HG03159 (cell line): ENCODE measurements at regions not wholly inside any gene's neighbourhood (a gene's known extent, or its start where the extent isn't known, plus 50 kb on each side); places are given as distances from the start of the nearest gene placed in this dataset.
A peak's percentile ranks its signal among the peaks of the same experiment; 100 is the strongest.
"Not testable (repeated sequence)": the region's sequence is repeated elsewhere in the genome, so short reads cannot be mapped to it uniquely, and the experiment has no call there.

Experiments used
- ATAC-seq: cut with Tn5 transposase; IDR thresholded peaks from one replicate; pipeline ENCODE4 v1.9.1; 2021; ENCODE audit warnings: mild to moderate bottlenecking, moderate library complexity; ENCODE audit not compliant: unreplicated experiment

DNA sequence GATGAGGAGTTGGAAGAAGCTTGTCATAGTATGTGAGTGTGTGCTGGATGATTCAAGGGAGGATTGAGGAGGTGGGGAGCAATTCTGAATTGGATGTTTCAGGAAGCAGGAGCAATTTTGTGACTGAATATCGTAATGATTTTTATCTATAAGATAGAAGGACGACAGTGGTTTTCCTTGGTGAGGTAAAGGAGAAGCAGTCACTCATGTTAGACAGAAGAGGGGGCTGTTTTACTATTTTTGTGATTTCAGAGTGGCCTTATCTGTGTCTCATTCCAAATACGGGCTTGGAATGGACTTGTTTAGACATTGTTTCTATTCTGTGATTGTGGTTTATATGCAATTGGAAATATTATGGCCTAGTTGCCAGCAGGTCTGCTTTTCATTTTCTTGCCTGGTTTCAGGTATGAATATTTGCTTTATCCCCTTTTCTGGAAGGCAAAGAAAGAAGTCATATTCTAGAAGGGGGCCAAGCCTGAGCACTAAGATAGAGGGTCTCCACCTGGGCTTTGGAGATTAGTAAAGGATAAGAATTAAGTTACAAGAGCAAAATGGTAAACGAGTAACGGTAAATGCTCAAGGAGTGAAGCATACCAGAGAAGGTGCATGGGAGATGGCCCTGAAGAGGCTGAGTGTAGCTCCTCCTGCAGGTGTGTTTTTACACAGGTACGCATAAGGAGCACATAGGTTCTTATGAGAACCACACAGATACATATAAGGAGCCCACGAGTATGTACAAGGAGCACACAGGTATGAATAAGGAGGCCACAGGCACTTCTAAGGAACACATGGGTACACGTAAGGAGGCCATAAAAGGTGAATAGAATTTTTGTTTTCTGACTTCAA, 124.6 kb upstream of the KCNAB1 start:
- ATAC-seq: peak; percentile 70

DNA sequence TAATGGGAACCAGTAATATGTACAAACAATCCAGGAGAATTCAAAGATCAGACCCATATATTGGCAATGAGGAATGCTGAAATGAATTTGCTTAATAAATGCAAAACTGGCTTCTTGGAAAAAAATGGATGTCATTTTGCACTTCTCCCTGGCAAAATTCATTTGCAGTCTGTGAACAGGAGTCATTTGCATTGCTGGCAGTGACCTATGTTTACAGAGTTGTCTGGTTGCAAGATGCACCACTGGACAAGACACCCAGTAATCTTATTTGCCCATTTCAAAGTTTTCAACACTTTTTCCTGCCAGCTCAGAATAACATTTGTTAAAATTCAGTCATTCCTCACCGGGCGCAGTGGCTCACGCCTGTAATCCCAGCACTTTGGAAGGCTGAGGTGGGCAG, 123.5 kb upstream of the KCNAB1 start:
- no peak for ATAC-seq

DNA sequence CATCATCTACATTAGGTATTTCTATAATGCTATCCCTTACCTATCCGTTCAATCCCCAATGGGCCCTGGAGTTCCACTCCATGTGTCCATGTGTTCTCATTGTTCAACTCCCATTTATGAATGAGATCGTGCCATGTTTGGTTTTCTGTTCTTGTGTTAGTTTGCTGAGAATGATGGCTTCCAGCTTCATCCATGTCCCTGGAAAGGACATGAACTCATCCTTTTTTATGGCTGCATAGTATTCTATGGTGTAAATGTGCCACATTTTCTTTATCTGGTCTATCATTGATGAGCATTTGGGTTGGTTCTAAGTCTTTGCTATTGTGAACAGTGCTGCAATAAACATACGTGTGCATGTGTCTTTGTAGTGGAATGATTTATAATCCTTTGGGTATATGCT, 122.2 kb upstream of the KCNAB1 start:
- ATAC-seq: not testable (repeated sequence)

- no peak for ATAC-seq
Observed at GRCh38 chr3:156005736-156006135, 114.6 kb upstream of the KCNAB1 start.

DNA sequence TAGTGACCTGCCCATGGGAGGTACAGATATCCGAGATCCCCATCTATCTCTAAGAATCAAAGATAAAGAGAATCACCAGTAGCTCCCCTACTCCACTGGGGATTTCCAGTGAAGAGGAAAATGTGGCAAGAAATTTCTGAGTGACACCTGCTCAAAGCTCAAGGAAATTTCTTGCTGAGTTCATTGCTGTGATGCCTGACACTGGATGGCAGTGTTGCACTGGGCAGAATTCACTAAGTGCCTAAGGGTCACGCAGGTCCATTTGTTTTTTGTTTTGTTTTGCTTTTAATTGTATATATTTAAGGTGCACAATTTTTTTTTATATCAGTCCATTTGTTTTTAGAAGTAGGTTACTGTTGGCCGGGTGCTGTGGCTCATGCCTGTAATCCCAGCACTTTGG, 109.5 kb upstream of the KCNAB1 start:
- ATAC-seq: no peak

- no peak for ATAC-seq
Observed at GRCh38 chr3:156014489-156014888, 105.9 kb upstream of the KCNAB1 start.

GRCh38 chr3:156016902-156017301, 103.5 kb upstream of the KCNAB1 start:
- no peak for ATAC-seq

GRCh38 chr3:156017352-156018030, 102.9 kb upstream of the KCNAB1 start:
- no peak for ATAC-seq

- ATAC-seq: no peak
Observed at GRCh38 chr3:156024904-156025533, 95.4 kb upstream of the KCNAB1 start.

GRCh38 chr3:156029208-156029607, 91.2 kb upstream of the KCNAB1 start:
- ATAC-seq: no peak

GRCh38 chr3:156030723-156031122, 89.7 kb upstream of the KCNAB1 start:
- no peak for ATAC-seq

DNA sequence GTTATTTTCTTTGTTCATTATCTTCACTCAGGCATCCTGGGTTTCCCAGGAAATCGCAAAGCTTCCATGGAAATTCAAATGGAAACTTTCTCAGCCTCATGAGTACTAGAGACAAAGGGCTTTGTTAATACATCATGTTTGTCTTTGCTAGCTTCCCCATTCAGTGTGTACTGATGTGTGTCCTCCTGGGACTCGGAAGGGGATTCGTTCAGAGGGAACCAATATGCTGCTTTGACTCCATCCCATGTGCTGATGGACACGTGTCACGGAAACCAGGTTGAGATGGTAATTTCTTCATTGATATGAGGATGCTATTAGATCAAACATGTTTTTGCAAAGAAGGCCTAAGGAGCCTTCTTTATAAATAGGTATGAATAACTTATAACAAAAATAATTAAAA, 87.0 kb upstream of the KCNAB1 start:
- ATAC-seq: no peak

DNA sequence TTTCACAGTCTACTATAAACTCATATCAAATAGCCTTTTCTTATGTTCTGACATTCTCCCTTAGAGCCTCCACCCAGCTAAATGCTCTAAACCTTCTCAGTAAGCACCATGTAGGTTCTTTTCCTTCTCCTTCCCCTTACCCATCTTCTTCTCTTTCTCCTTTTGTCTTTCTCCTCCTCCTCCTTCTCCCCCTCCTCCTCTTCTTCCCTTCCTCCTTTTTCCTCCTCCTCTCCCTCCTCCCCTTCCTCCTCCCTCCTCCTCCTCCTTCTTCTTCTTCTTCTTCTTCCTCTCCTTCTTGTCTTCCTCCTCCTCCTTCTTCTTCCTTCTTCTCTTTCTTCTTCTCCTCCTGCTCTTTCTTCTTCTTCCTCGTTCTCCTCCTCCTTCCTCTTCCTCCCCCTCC, 85.2 kb upstream of the KCNAB1 start:
- ATAC-seq: no peak

GRCh38 chr3:156036258-156037053, 83.9 kb upstream of the KCNAB1 start:
- no peak for ATAC-seq

GRCh38 chr3:156037356-156037755, 83.0 kb upstream of the KCNAB1 start:
- no peak for ATAC-seq

DNA sequence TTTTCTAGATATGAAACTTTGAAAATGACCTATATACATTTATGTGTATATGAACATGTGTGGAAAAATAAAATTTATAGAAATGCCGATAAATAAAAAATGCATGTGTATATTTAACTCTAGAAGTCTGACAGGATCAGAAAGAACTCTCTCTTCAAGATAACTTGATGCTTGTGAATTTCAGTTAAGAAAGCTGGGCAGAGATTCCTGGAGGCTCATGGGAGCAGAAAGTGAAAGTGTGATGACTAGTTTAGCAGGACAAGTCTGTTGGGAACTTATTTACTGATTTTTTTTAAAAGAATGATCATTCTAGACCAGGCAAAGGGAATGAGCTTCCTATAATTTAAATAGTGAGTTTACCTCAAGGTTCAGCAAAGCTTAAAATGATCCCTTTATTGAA, 81.5 kb upstream of the KCNAB1 start:
- no peak for ATAC-seq

DNA sequence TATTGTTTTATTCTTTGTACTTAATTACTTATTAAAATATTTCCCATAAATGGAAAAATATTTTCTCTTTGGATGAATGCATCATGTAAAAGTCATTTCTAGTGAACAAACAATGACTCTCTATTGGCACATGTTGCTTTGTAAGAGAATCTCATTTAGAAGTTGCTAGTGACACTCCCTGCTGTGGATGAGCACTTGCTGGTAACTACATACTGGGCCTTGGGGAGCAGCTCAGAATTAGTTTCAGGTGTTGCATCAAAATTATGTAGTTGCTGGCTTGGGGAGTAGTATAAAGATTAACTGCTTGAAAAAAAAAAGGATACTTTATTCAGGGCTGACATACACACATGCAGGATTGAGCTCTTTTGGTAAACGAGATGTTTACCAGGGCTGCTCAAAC, 80.3 kb upstream of the KCNAB1 start:
- no peak for ATAC-seq

GRCh38 chr3:156041216-156041841, 79.0 kb upstream of the KCNAB1 start:
- not testable (repeated sequence) for ATAC-seq

DNA sequence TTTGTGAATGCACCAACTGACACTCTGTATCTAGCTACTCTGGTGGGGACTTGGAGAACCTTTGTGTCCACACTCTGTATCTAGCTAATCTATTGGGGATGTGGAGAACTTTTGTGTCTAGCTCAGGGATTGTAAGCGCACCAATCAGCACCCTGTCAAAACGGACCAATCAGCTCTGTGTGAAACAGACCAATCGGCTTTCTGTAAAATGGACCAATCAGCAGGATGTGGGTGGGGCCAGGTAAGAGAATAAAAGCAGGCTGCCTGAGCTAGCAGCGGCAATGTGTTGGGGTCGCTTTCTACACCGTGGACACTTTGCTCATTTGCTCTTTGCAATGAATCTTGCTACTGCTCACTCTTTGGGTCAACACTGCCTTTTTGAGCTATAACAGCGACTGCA, 78.5 kb upstream of the KCNAB1 start:
- ATAC-seq: not testable (repeated sequence)

DNA sequence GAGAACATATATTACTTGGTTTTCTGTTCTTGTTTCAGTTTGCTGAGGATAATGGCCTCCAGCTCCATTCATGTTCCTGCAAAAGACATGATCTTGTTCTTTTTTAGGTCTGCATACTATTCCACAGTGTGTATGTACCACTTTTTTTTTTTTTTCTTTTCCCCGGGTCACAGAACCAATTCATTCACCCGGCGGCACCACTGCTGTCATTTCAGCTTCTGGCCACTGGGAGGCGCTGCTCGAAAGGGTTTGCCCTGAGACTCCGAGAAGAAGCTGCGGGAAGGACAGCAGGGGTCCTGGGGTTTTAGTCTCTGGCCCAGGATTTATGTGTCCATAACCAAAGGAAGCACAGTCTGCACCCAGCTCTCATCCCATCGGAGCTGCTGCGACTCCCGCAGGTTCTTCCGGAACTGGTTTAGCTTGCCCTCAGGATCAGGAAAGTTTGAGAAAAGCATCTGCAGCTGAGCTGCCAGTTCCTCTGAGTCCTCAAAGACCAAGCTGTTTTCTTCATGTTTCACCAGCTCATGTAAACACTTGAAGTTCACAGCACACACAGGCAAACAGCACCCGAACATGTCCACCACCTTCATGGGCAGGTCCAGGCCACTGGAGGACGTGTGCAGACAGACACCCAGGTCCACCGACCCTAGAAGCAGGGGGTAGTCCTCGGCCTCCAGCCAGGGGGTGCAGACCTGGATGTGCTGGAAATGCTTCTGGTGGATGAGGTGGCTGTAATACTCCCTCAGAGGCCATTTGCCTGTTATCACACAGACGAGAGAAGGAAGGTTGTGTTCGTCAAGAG, 76.3 kb upstream of the KCNAB1 start:
- not testable (repeated sequence) for ATAC-seq
